Lower lobe of right lung (tissue), 2 donors: ENCODE measurements at regions not wholly inside any gene's neighbourhood (a gene's known extent, or its start where the extent isn't known, plus 50 kb on each side); places are given as distances from the start of the nearest gene placed in this dataset.

Experiments
- ATAC-seq, 2 donors: fragments of 200-7000 bp; cut with Tn5 transposase; one replicate each; pipeline ENCODE4 v1.9.1; 2020 to 2022; ENCODE audit warnings: mild to moderate bottlenecking in 2 of 2, moderate library complexity in 2 of 2
- DNase-seq: peaks from one replicate; pipeline ENCODE4 v3.0.0-alpha.2; 2020
- H3K27ac ChIP-seq: fragments of 200-600 bp; one replicate; pipeline ENCODE4 v1.8.0; 2022
- H3K27me3 ChIP-seq: fragments of 200-600 bp; one replicate; pipeline ENCODE4 v1.8.0; 2022; ENCODE audit warnings: low read depth
- H3K36me3 ChIP-seq: fragments of 200-600 bp; one replicate; pipeline ENCODE4 v1.8.0; 2022; ENCODE audit warnings: mild to moderate bottlenecking
- H3K4me1 ChIP-seq: fragments of 200-600 bp; one replicate; pipeline ENCODE4 v1.8.0; 2022
- H3K4me3 ChIP-seq: fragments of 200-600 bp; one replicate; pipeline ENCODE4 v1.8.0; 2022; ENCODE audit warnings: mild to moderate bottlenecking
- H3K9me3 ChIP-seq: fragments of 200-600 bp; one replicate; pipeline ENCODE4 v1.8.0; 2022
- intact Hi-C: fragments of 100-400 bp; cut with DNase I; formaldehyde crosslinking; loops from one replicate; pipeline ENCODE4 v1.11.0; 2022
- TF ChIP-seq, protein P1 (sequence below): fragments of 200-600 bp; IDR thresholded peaks from one replicate; pipeline ENCODE4 v1.8.0; 2022; ENCODE audit warnings: antibody characterized with exemption, mild to moderate bottlenecking
- donor health status: DM: no; HTN: yes; CAD: no; lungs with severe emphysema.

DNA sequence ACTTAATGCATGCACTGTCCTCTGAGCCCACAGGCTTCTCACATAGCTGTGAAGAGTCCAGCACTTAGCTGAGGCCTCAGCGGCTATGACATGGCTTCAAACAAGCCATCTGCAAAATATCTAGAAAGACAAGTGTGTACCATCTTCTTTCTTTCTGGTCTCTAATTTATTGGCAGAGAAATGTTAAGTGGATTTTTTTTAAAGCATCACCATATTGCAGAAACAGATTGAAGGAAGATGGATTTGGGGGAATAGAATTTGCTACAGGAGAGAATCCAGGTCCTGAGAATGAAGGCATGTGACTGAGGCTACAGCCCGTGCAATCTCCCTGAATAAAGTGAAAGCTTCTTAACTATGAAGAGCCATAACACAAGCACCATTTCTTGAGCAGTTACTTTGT lies 567.3 kb downstream of the PDCD6IP start:
- TF ChIP-seq, protein P1, sequence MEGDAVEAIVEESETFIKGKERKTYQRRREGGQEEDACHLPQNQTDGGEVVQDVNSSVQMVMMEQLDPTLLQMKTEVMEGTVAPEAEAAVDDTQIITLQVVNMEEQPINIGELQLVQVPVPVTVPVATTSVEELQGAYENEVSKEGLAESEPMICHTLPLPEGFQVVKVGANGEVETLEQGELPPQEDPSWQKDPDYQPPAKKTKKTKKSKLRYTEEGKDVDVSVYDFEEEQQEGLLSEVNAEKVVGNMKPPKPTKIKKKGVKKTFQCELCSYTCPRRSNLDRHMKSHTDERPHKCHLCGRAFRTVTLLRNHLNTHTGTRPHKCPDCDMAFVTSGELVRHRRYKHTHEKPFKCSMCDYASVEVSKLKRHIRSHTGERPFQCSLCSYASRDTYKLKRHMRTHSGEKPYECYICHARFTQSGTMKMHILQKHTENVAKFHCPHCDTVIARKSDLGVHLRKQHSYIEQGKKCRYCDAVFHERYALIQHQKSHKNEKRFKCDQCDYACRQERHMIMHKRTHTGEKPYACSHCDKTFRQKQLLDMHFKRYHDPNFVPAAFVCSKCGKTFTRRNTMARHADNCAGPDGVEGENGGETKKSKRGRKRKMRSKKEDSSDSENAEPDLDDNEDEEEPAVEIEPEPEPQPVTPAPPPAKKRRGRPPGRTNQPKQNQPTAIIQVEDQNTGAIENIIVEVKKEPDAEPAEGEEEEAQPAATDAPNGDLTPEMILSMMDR, result no peak
- ATAC-seq, result no peak
- no peak overlapping the region for H3K4me3 ChIP-seq
- H3K36me3 ChIP-seq, result no peaks in the 10 kb centered on the region
- H3K27ac ChIP-seq, result no peak overlapping the region
- intact Hi-C loops, result no loop called here
- no peaks in the 10 kb centered on the region for H3K27me3 ChIP-seq
- no peak for DNase-seq
- no peaks in the 10 kb centered on the region for H3K9me3 ChIP-seq
- H3K4me1 ChIP-seq, result no peaks in the 10 kb centered on the region

- Histone ChIP-seq H3K36me3 (no peaks in the 10 kb centered on the region), H3K4me3 (no peak overlapping the region), H3K27ac (no peak overlapping the region), H3K4me1 (no peaks in the 10 kb centered on the region), H3K9me3 (no peaks in the 10 kb centered on the region), H3K27me3 (no peaks in the 10 kb centered on the region)
- intact Hi-C loops, result no loop called here
- no peak for DNase-seq
- TF ChIP-seq, protein P1, result no peak
- no peak for ATAC-seq
Observed at GRCh38 chr3:34367521-34367920, 569.1 kb downstream of the PDCD6IP start.

GRCh38 chr3:34374521-34374920 lies 576.1 kb downstream of the PDCD6IP start:
- H3K4me1 ChIP-seq, result no peaks in the 10 kb centered on the region
- intact Hi-C loops, result no loop called here
- ATAC-seq (no peak), DNase-seq (no peak)
- no peak overlapping the region for H3K4me3 ChIP-seq
- H3K27me3 ChIP-seq, result no peaks in the 10 kb centered on the region
- H3K36me3 ChIP-seq, result no peaks in the 10 kb centered on the region
- TF ChIP-seq, protein P1, result no peak
- H3K9me3 ChIP-seq, result no peaks in the 10 kb centered on the region
- H3K27ac ChIP-seq, result no peak overlapping the region

- Histone ChIP-seq H3K36me3 (no peaks in the 10 kb centered on the region), H3K9me3 (no peaks in the 10 kb centered on the region), H3K4me3 (no peak overlapping the region), H3K27ac (no peak overlapping the region), H3K27me3 (no peaks in the 10 kb centered on the region), H3K4me1 (no peaks in the 10 kb centered on the region)
- ATAC-seq (no peak), DNase-seq (no peak)
- intact Hi-C loops, result no loop called here
- TF ChIP-seq, protein P1, result no peak
Observed at GRCh38 chr3:34376691-34377090, 578.3 kb downstream of the PDCD6IP start.

DNA sequence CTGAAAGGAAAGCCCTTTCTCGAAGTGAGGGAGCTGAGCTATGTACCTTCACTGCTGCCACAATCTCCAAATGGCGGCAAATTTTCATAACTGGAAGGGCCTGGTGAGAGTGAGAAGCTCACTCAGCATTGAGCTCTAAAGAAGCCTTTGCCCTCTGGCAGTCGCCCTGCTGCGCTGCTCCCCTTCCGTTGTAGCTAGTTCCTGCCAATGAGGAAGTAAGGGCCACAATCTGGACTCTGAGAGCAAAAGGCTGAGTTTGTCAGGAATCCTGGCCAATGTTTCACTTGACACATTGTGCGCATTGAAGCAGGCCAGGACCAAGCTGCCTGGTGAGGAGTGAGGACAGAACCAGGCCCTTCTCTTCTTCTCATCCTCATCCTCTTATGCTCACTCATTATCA lies 579.5 kb downstream of the PDCD6IP start:
- no peaks in the 10 kb centered on the region for H3K4me1 ChIP-seq
- no peak overlapping the region for H3K27ac ChIP-seq
- DNase-seq (no peak), ATAC-seq (no peak)
- H3K27me3 ChIP-seq, result no peaks in the 10 kb centered on the region
- no peaks in the 10 kb centered on the region for H3K9me3 ChIP-seq
- intact Hi-C loops, result no loop called here
- TF ChIP-seq, protein P1, result no peak
- no peaks in the 10 kb centered on the region for H3K36me3 ChIP-seq
- no peak overlapping the region for H3K4me3 ChIP-seq

DNA sequence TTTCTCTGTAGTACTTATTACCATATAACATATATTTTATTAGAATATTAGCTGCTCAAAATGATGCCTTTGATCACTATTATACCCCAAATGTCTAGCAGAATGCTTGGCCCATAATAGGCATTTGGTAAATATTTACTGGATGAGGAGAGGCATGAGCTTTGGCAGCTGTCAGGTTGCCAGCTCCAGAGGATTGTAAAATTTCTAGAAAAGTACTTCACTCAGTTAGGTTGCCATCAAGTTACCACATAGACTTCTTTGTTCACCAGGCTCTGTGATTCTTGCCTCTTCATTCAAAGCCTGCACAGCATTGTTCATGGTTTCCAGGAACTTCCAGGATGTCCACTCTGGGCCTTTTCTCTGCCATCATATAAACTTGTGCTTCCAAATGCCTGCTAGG lies 582.8 kb downstream of the PDCD6IP start:
- intact Hi-C loops, result no loop called here
- Histone ChIP-seq H3K4me3 (no peak overlapping the region), H3K4me1 (no peaks in the 10 kb centered on the region), H3K9me3 (no peaks in the 10 kb centered on the region), H3K27me3 (no peaks in the 10 kb centered on the region), H3K36me3 (no peaks in the 10 kb centered on the region), H3K27ac (no peak overlapping the region)
- ATAC-seq, result no peak
- TF ChIP-seq, protein P1, result no peak
- DNase-seq, result no peak
